ENCODE measurements at regions not wholly inside any gene's neighbourhood (a gene's known extent, or its start where the extent isn't known, plus 50 kb on each side); places are given as distances from the start of the nearest gene placed in this dataset.
"Not testable (repeated sequence)": the region's sequence is repeated elsewhere in the genome, so short reads cannot be mapped to it uniquely, and the experiment has no call there.

DNA sequence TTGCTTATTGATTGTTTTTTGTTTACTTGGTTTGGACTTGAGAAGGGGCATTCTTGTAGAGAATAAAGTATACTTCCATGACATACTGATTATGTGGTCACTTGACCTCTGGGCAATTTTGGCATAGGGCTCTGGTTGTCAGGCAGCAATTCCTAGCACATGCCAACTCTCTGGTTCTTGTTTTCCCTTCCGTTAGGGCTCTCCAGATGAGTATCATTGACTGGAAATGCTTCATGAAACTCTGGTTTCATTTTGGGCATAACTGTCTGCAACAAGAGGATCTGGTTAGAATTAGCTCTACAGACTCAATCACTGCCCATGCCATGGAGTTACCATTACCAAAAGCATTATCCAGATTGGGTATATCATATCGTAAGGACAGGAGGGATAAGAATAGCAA is 1057.9 kb downstream of the FAT4 start:
- DNase-seq (ENCODE audit: low read depth in 4 of 4, low spot score in 2 of 4): no peak

DNA sequence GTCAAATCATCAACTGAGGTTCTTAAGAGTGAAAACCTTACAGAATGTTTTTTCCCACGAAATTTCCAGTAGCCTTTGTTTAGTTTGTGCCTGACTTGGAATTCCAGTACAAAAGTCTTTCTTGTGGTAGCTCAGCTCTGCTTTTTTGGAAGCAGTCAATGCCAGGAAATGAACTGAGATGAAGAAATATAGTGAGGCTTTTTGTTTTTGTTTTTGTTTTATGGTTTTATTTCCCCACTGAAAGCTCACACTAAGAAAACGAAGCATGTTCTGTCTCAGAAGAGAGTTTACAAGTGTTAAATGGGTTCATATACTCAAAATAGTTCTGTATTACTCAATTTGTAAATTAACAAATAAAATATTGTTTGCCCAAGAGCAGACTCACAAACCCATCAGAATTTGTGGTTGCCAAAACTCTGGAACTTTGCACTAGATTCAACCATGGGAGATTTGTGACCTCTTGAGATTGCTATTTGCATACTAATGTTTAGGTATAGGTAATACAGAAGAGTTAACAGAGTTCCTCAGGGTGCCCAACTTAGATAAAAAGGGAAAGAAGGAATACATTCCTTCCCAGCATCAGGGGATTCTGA is 1060.8 kb downstream of the FAT4 start:
- DNase-seq (ENCODE audit: low read depth in 4 of 4, low spot score in 2 of 4): no peak

DNA sequence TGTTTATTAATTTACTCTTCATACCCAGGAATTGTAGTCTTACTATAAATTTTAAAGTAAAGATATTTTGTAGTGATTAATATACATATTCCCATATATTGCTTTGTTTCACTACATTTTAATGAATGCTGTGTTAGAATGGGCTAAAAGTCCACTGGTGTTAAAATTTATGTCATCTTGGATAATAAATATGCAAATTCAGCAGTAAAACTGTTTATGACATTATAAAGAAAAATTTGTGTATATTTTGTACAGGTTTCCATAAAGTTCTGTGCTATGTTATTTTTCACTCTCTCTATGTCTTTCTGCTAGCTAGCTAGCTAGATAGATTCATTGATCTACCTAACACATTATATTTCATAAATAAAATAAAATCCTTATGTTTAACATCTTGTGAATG is 1071.2 kb downstream of the FAT4 start:
- DNase-seq (ENCODE audit: low read depth in 4 of 4, low spot score in 2 of 4): no peak

DNA sequence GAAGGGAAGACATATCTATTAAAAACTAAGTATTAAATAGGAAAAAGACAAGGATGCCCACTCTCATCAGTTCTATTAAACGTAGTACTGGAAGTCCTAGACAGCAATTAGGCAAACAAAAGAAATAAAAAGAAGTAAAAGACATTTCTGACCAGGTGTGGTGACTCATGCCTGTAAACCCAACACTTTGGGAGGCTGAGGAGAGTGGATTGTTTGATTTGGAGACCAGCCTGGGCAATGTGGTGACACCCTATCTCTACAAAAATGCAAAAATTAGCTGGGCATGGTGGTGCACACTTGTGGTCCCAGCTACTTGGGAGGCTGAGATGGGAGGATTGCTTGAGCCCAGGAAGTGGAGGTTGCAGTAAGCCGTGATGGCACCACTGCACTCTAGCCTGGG is 1071.8 kb downstream of the FAT4 start:
- no peak for DNase-seq (ENCODE audit: low read depth in 4 of 4, low spot score in 2 of 4)

DNA sequence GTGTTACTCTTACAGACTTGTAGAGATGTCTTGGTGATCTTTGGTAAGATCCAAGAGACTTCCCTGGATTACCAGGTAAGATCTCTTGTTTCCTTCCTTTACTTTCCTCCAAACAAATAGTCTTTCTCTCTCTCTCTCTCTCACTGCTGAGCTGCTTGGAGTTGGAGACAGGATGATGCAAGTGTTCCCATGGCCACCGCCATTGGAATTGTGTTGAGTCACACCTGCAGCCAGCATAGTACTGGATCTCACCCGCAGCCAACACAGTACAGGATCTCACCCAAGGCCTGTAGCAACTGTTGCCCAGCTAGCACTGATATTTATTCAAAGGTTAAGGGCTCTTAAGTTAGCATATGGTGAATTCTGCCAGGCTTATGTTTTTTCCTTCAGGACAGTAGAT is 1080.9 kb downstream of the FAT4 start:
- no peak for DNase-seq (ENCODE audit: low read depth in 4 of 4, low spot score in 2 of 4)

DNA sequence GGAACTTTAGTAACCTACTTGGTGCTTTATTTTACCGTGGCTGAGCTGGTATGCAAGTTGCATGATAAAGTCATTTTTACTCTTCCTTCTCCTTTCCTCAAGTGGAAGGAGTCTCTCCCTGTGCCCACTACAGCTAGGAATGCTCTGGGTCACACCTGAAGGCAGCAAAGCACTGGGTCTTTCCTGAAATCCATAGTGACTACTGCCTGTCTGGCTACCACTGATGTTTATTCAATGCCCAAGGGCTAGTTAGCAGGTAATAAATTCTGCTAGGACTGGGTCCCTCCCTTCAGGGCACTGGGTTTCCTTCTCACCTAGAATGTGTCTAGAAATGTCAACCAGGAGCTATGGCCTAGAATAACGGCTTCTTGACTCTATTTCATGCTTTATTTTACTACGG is 1081.4 kb downstream of the FAT4 start:
- no peak for DNase-seq (ENCODE audit: low read depth in 4 of 4, low spot score in 2 of 4)

DNA sequence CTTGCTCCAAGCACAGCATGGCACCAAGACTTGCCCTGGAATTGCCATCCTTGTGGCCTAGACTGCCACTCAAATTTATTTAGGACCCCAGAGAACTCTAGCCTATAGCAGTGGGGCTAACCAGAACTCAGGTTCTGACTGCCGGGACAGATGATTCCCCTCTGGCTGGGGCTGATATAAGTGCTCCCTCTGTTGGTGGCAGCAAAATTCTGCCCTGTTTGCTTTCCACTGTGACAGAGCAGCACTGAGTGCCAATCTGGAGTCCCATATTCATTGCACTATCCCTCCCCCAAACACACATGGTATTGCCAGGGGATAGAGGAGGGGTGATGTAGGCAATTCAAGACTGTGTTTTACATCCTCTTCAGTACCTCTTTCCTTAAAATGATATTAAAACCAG is 1081.9 kb downstream of the FAT4 start:
- DNase-seq (ENCODE audit: low read depth in 4 of 4, low spot score in 2 of 4): no peak

DNA sequence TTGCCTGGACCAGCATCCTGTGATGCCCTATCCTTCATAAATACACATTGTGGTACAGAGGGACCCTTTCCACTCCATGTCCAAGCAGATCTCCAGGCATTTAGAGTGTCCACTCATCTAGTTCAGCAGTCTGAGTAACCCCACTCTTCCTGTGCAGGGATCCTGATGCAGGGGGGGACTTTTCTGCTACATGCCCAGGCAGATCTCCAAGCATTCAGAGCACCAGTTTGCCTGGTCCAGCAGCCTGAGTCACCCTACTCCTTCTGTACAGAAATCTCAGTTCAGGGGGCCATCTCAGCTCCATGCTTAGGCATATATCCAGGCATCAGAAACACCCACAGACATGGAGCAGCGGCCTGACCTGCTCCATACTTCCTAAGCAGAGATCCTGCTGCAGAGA is 1089.8 kb downstream of the FAT4 start:
- DNase-seq (ENCODE audit: low read depth in 4 of 4, low spot score in 2 of 4): no peak

DNA sequence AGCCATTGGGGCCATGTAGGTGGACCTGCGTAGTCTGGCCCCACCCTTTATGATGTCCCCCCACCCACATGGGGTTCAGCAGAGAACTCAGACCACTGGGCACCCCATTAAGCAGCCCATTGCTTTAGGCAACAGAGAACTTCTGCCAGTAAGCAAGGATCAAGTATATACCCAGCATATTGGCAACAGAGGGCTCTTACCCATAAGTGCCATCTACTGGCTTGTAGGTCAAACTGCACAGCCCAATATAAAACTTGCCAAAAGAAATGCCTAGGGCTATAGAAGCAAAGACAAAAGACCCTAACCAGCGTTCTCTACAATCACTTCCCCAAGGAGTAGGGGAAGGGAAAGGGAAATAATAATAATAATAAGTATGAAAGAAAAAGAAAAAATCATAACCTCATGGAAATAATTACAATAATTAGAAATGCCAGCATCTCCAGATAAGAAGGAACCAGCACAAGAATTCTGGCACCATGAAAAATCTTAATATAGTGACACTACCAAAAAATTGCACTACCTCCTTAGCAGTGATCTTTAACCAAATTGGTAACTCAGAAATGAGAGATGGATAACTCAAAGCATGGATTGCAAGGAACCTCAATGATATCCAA is 1090.7 kb downstream of the FAT4 start:
- no peak for DNase-seq (ENCODE audit: low read depth in 4 of 4, low spot score in 2 of 4)

DNA sequence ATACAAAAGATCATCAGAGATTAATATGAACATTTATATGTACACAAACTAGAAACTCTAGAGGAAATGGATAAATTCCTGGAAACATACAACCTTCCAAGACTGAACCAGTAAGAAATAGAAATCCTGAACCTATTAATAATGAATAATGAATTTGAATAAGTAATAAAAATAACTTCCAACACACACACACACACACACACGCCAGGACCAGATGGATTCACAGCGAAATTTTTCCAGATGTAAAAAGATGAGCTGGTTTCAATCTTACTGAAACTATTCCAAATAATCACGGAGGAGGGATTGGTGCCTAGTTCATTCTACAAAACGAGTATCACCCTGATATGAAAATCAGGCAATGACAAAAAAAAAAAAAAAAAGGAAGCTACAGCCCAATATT is 1095.0 kb downstream of the FAT4 start:
- DNase-seq (ENCODE audit: low read depth in 4 of 4, low spot score in 2 of 4): no peak

DNA sequence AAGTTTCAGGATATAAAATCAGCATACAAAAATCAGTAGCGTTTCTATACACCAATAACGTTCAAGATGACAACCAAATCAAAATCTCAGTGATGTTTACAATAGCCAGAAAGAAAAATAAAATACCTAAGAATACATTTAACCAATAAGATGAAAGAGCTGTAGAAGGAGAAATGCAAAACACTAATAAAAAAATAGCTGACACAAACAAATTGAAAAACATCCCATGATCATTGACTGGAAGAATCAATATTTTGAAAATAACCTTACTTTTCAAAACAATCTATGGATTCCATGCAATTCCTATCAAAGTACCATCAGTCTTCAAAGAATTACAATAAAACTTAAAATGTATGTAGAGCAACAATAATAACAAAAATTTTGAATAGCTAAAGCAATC is 1096.3 kb downstream of the FAT4 start:
- no peak for DNase-seq (ENCODE audit: low read depth in 4 of 4, low spot score in 2 of 4)

DNA sequence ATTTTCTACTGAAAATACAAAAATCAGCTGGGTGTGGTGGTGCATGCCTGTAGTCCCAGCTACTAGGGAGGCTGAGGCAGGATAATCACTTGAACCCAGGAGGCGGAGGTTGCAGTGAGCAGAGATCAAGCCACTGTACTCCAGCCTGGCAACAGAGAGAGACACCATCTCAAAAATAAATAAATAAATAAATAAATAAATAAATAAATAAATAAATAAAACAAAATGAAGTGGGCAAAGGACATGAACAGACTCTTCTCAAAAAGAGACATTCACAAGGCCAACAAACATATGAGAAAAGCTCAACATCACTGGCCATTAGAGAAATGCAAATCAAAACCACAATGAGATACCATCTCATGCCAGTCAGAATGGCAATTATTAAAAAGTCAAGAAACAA is 1097.6 kb downstream of the FAT4 start:
- DNase-seq (ENCODE audit: low read depth in 4 of 4, low spot score in 2 of 4): not testable (repeated sequence)

DNA sequence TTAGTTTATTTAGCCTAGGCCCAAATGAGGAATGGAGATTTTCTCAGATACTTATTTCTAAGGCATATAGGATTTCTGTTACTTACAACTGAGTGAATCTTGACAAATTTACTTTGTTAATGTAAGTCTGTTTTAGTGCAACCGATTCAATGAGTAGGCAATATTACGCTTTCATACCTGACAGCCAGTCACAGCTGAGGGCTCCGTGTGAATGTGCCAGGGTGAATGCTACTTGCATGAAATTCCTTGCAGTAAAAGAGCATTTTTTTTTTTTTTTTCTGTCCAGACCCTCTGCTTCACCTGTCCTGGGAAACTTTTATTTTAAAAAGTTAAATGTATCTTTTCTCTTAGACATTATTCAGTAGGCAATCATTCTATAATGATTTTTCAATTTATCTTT is 1100.0 kb downstream of the FAT4 start:
- DNase-seq (ENCODE audit: low read depth in 4 of 4, low spot score in 2 of 4): no peak

DNA sequence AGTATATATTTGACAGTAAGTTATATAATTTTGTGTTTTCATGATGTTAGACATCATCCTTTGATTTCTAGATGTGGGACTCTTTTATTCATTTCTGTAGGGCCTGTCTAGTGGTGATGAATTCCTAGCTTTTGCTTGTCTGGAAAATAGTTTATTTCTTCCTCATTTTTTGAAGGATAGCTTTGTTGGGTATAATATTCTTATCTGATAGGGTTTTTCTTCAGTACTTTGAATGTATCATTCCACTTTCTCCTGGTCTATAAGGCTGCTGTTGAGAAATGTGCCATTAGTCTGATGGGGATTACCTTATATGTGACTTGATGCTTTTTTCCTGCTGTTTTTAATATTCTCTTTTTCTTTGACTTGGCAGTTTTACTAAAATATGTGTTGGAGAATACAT is 1104.5 kb downstream of the FAT4 start:
- DNase-seq (ENCODE audit: low read depth in 4 of 4, low spot score in 2 of 4): no peak

DNA sequence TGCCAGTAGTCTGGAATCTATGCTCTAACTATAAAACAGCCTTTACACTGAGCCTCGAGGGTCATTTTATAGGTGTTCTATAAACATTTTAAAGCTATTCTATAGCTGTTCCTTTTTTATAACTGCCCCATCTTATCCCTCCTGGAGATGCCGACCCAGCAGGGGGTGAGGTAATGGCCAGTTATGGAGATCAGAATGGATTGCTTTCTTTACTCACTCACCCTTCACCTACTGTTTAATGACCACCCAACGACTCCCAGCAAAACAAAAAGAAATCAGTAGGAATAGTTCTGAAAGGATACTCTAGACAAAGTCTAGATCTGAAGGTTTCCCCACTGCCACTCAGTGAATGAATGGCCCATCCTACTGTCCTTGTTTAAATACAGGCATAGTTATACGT is 1113.1 kb downstream of the FAT4 start:
- DNase-seq (ENCODE audit: low read depth in 4 of 4, low spot score in 2 of 4): no peak

DNA sequence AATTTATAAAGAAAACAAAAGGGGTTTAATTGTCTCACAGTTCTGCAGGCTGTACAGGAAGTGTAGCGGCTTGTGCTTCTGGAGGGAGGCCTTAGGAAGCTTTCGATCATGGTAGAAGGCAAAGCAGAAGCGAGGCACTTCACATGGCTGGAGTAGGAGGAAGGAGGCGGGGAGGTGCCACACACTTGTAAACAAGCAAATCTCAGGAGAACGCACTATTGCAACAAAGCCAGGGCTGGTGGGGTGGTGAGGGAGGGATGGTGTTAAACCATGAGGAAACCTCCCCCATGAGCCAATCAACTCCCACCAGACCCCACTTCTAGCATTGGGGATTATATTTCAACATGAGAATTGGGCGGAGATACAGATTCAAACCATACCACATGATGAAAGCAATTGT is 1116.3 kb downstream of the FAT4 start:
- no peak for DNase-seq (ENCODE audit: low read depth in 4 of 4, low spot score in 2 of 4)

DNA sequence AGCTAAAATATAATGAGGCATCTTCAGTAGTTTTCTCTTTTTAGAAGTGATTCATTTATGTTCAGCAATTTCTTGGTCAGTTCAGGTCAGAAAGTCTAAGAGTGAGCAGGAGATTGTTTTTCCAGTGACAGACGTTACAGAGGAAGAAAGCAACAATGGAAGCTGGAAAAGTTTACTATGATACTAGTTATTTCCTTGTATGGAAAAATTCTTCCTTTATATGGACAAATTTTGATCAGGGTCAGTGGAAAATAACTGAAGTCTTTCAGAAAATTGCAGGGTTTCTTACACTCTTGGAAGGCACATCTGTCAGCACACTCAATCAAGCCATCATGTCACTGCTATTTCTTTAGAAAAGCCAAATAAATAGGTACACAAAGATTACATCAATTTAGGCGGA is 1120.7 kb downstream of the FAT4 start:
- DNase-seq (ENCODE audit: low read depth in 4 of 4, low spot score in 2 of 4): no peak

DNA sequence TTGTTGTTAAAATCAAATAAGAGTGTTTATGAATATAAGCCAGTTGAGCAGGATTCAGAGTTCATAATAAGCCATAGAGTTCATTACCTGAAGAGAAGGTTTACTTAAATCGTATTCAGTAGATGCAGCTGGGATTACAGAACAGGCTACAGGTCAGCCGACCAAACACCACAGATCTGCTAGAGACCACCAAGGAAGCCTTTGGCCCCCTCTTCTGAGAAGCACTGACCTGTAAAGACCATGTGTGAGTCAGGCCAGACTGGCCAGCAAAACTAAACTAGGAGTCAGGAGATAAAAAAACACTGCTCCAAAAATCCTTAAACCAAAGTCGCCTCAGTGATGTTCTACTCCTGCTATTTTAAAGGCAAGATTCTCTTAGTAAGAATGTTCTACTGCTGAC is 1125.5 kb downstream of the FAT4 start:
- DNase-seq (ENCODE audit: low read depth in 4 of 4, low spot score in 2 of 4): no peak

DNA sequence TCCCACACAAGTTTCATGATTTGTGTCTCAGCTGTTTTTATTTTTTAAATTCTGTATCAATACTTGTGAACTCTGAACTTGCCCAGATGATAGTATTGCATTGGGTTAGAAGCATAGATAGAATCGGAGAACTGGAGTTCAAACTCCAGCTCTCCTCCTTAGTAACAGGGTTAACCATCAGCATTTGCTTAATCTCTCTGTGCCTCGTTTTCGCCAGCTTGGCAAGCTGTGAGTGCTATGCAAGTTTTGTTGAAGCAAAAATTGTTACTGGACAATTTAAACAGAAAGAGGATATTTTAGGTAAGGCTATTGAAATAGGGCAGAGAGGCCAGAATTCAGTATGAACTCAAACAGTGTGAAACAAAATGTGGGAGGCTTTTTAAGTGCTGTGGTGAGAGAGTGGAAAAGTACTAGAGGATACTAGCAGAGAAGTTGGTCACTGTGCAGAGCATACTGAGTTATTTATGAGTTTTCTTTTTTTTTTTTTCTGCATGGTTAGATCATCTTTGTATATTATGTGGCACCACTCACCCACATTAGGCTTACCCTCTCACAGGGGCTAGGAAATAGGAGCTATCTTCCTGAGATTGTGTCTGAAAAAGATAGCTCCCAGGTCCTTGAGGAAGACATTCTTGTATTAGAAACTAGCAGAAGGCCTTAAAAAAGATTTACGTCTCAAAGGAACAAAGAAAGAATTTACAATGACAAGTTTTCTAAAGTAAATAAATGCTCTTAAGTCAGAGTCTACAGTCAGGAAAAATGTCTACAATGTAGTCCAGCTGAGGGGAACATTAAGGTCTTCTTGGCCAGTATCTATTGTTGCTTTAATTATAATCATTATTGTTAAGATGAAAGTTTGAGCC is 1126.6 kb downstream of the FAT4 start:
- peak; percentile 9 to 56 (median 41) for DNase-seq (ENCODE audit: low read depth in 4 of 4, low spot score in 2 of 4)

DNA sequence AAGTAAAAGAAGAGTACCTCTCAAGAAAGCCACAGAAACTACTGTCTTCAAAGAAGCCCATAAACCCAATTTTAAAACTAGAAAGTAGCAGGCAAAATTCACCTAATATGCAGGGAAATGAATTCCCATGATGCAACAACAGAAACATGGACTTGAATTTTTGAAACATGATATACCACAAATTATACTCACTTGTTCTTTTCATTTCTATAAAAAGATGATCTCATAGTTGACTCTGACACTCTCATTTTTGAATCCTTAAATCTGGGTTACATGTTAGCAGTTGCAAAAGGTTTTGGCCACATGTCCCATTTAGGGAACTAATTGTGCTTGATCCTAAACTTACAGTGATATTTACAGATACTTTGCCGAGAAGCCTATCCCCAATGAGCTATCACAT is 1130.8 kb downstream of the FAT4 start:
- no peak for DNase-seq (ENCODE audit: low read depth in 4 of 4, low spot score in 2 of 4)

DNA sequence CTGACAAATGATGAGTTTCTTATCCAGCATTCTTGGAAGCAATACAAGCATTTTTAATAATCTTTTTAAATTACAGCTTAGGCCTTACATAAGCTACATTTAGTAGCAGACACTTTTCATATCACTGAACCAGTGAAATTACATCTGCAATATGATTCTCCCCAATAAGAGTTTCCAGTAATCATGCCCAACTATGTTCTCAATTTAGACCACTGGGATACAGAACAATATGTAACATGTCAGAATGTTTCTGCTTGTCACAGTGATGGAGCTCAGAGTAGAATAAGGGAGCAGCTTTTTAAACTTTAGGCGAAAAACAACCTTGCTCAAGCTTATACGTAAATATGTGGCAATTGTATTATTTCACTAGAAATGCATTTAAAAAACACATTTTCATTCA is 1132.2 kb downstream of the FAT4 start:
- DNase-seq (ENCODE audit: low read depth in 4 of 4, low spot score in 2 of 4): no peak
